HCT116 (cell line): ENCODE measurements at regions not wholly inside any gene's neighbourhood (a gene's known extent, or its start where the extent isn't known, plus 50 kb on each side); places are given as distances from the start of the nearest gene placed in this dataset.

Experiments
- ATAC-seq: fragments of 200-7000 bp; cut with Tn5 transposase; 2 replicates; pipeline ENCODE4 v1.9.1; 2020; ENCODE audit warnings: mild to moderate bottlenecking, moderate library complexity
- BruUV-seq: library from RNA; stranded (reverse); fragments of 400-500 nt; replicated peaks from 2 replicates; lab custom pipeline; 2021; lab: Mats Ljungman, UMichigan
- CTCF ChIA-PET: fragments of 300-600 bp; sonication (Branson Sonifier 250); formaldehyde crosslinking; loops from one replicate; lab custom pipeline; 2021; ENCODE audit warnings: antibody characterized with exemption; lab: Charles Lee
- POLR2A ChIA-PET: fragments of 300-600, 350-600 bp; sonication (Branson Sonifier 250); formaldehyde crosslinking; loops from one replicate; lab custom pipeline; 2021; ENCODE audit warnings: antibody characterized with exemption; lab: Charles Lee
- RAD21 ChIA-PET, 2 experiments: fragments of 300-600 bp; sonication (Branson Sonifier 250); formaldehyde crosslinking; loops; one replicate each; lab custom pipeline; 2023; ENCODE audit warnings: low total read pairs in 2 of 2; ENCODE audit not compliant: uncharacterized antibody in 2 of 2, unreplicated experiment in 2 of 2, low non-redundant PET in 1 of 2; lab: Charles Lee
- DNase-seq: peaks from one replicate; pipeline ENCODE4 v3.0.0-alpha.2; 2010; ENCODE audit warnings: low read depth, low spot score
- H2AFZ ChIP-seq: fragments of 200-600 bp; shearing (Covaris generic), sonication (generic); 2 replicates; pipeline ENCODE4 v1.6.1; 2017; ENCODE audit warnings: low read depth, mixed run types, mixed read lengths, antibody characterized with exemption, low read length; ENCODE audit not compliant: poor library complexity, severe bottlenecking
- H3K27ac ChIP-seq: 2 replicates; pipeline ENCODE4 v1.5.1; 2012; ENCODE audit warnings: low read depth, low read length
- H3K27me3 ChIP-seq: fragments of 200-600 bp; sonication (generic); 2 replicates; pipeline ENCODE4 v1.6.1; 2016; ENCODE audit warnings: mixed run types, low read length, mixed read lengths; ENCODE audit not compliant: insufficient read depth
- H3K36me3 ChIP-seq, 2 experiments: fragments of 200-500 bp in 1 of 2; fragments of 200-600 bp in 1 of 2; sonication (Bioruptor generic) in 1 of 2; sonication (generic) in 1 of 2; 2 replicates each; pipeline versions ENCODE4 v1.5.1 to v1.6.1; 2014 to 2016; ENCODE audit warnings: low read length in 2 of 2, inconsistent platforms in 1 of 2, mixed read lengths in 1 of 2, mixed run types in 1 of 2; ENCODE audit not compliant: insufficient read depth in 2 of 2, control insufficient read depth in 1 of 2
- H3K4me1 ChIP-seq, 2 experiments: fragments of 200-600 bp in 1 of 2; sonication (generic) in 1 of 2; 2 replicates each; pipeline versions ENCODE4 v1.5.1 to v1.6.1; 2012 to 2017; ENCODE audit warnings: low read length in 2 of 2, inconsistent platforms in 1 of 2, mild to moderate bottlenecking in 1 of 2, mixed read lengths in 1 of 2, mixed run types in 1 of 2, moderate library complexity in 1 of 2; ENCODE audit not compliant: insufficient read depth in 2 of 2, control insufficient read depth in 1 of 2
- H3K4me2 ChIP-seq: fragments of 200-600 bp; sonication (generic); 2 replicates; pipeline ENCODE4 v1.6.1; 2017; ENCODE audit warnings: mixed run types, low read length, mixed read lengths
- H3K4me3 ChIP-seq, 2 experiments: fragments of 200-600 bp in 1 of 2; sonication (generic) in 1 of 2; replicated peaks in 1 of 2; 2 replicates each; pipeline ENCODE4 v1.5.1; 2011 to 2016; ENCODE audit warnings: low read length in 2 of 2, control low read depth in 1 of 2, low read depth in 1 of 2, mild to moderate bottlenecking in 1 of 2, mixed read lengths in 1 of 2, mixed run types in 1 of 2
- H3K79me2 ChIP-seq: fragments of 200-600 bp; sonication (generic); 2 replicates; pipeline ENCODE4 v1.6.1; 2017; ENCODE audit warnings: mild to moderate bottlenecking, mixed run types, low read length, moderate library complexity, mixed read lengths; ENCODE audit not compliant: insufficient read depth
- H3K9ac ChIP-seq: fragments of 200-600 bp; sonication (generic); 2 replicates; pipeline ENCODE4 v1.6.1; 2016; ENCODE audit warnings: low read length, mixed read lengths
- H3K9me2 ChIP-seq: fragments of 200-600 bp; sonication (generic), shearing (Covaris generic); 2 replicates; pipeline ENCODE4 v1.6.1; 2017; ENCODE audit warnings: mixed run types, mild to moderate bottlenecking, moderate library complexity; ENCODE audit not compliant: insufficient read depth
- H3K9me3 ChIP-seq, 2 experiments: fragments of 200-500 bp in 1 of 2; fragments of 200-600 bp in 1 of 2; sonication (Bioruptor generic) in 1 of 2; sonication (generic) in 1 of 2; 2 replicates each; pipeline ENCODE4 v1.6.1; 2014 to 2017; ENCODE audit warnings: low read length in 2 of 2, mixed read lengths in 2 of 2, inconsistent platforms in 1 of 2, low read depth in 1 of 2, mild to moderate bottlenecking in 1 of 2, mixed run types in 1 of 2, moderate library complexity in 1 of 2; ENCODE audit not compliant: control insufficient read depth in 1 of 2, insufficient read depth in 1 of 2
- H4K20me1 ChIP-seq: fragments of 200-600 bp; sonication (generic), shearing (Covaris generic); 2 replicates; pipeline ENCODE4 v1.6.1; 2017; ENCODE audit warnings: mixed run types, mild to moderate bottlenecking, moderate library complexity; ENCODE audit not compliant: insufficient read depth
- CBX3 ChIP-seq: IDR thresholded peaks from 2 replicates; pipeline ENCODE4 v1.6.1; 2012; ENCODE audit warnings: low read depth
- ELF1 ChIP-seq: IDR thresholded peaks from 2 replicates; pipeline ENCODE4 v1.6.1; 2012; ENCODE audit warnings: low read depth, borderline replicate concordance
- EZH2phosphoT487 ChIP-seq: fragments of 200-600 bp; IDR thresholded peaks from 2 replicates; pipeline ENCODE4 v1.6.1; 2018; ENCODE audit warnings: antibody characterized with exemption, borderline replicate concordance
- FOSL1 ChIP-seq: IDR thresholded peaks from 2 replicates; pipeline ENCODE4 v1.6.1; 2012; ENCODE audit warnings: low read depth
- JUND ChIP-seq: IDR thresholded peaks from 2 replicates; pipeline ENCODE4 v1.6.1; 2012
- POLR2A ChIP-seq: IDR thresholded peaks from 2 replicates; pipeline ENCODE4 v1.7.0; 2011; ENCODE audit warnings: borderline replicate concordance; ENCODE audit not compliant: insufficient read depth, insufficient read length; ENCODE audit errors: extremely low read depth
- POLR2AphosphoS5 ChIP-seq: IDR thresholded peaks from 2 replicates; pipeline ENCODE4 v1.6.1; 2011; ENCODE audit warnings: mild to moderate bottlenecking, low read depth, low read length, moderate library complexity
- REST ChIP-seq: IDR thresholded peaks from 2 replicates; pipeline ENCODE4 v1.6.1; 2012; ENCODE audit warnings: low read depth
- SIN3A ChIP-seq: IDR thresholded peaks from 2 replicates; pipeline ENCODE4 v1.6.1; 2012; ENCODE audit warnings: low read depth
- SP1 ChIP-seq: IDR thresholded peaks from 2 replicates; pipeline ENCODE4 v1.6.1; 2012; ENCODE audit warnings: low read depth
- intact Hi-C: fragments of 100-400 bp; cut with micrococcal nuclease; formaldehyde crosslinking; loops from 2 replicates; pipeline ENCODE4 v1.10.0; 2022
- TF ChIP-seq, protein P1 (sequence below): IDR thresholded peaks from 2 replicates; pipeline ENCODE4 v1.6.1; 2012
- TF ChIP-seq, protein P2 (sequence below), 3 experiments: fragments of 200-600 bp in 1 of 3; sonication (generic) in 1 of 3; IDR thresholded peaks in 2 of 3; conservative IDR thresholded peaks in 1 of 3; 2 replicates each; pipeline ENCODE4 v1.5.1; 2012 to 2017; ENCODE audit warnings: low read depth in 2 of 3, low read length in 2 of 3, antibody characterized with exemption in 1 of 3, borderline replicate concordance in 1 of 3, control low read depth in 1 of 3, mild to moderate bottlenecking in 1 of 3, mixed read lengths in 1 of 3, mixed run types in 1 of 3, moderate library complexity in 1 of 3; ENCODE audit not compliant: insufficient read depth in 1 of 3

GRCh38 chr1:53381790-53382401 is 54.0 kb upstream of the LRP8 start:
- TF ChIP-seq JUND (peak; percentile 53), SP1 (peak; percentile 39), POLR2A (no peak), FOSL1 (peak; percentile 82), SIN3A (no peak; the same call in 1 of the 2 replicates), POLR2AphosphoS5 (no peak), CBX3 (peak; percentile 61; the same call in 1 of the 2 replicates)
- TF ChIP-seq, protein P1, sequence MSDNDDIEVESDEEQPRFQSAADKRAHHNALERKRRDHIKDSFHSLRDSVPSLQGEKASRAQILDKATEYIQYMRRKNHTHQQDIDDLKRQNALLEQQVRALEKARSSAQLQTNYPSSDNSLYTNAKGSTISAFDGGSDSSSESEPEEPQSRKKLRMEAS: 0 out of 2 replicates have a peak, but pooled peaks have one; percentile 37
- H2AFZ ChIP-seq: peak overlapping the region; percentile 94
- H3K9me2 ChIP-seq: no peaks in the 10 kb centered on the region
- H3K79me2 ChIP-seq: no peaks in the 10 kb centered on the region
- no peaks in the 10 kb centered on the region for H4K20me1 ChIP-seq
- no peaks in the 10 kb centered on the region for H3K9me3 ChIP-seq
- H3K4me3 ChIP-seq: peak overlapping the region in 1 of 2 experiments; percentile 39; a peak in 3 of 4 replicates
- ChIA-PET RAD21 (no interaction called here), CTCF (interaction anchor here (1.1 kb wide), 1 partner anchor 12 kb away, joined by 4 read pairs; no protein-coding TSS in a partner anchor), POLR2A (interaction anchor here (0.9 kb wide), 1 partner anchor 11 kb away, joined by 3 read pairs; no protein-coding TSS in a partner anchor)
- ATAC-seq: peak; percentile 82
- peak; percentile 33 for DNase-seq
- no peak overlapping the region for H3K27ac ChIP-seq
- H3K36me3 ChIP-seq: no peaks in the 10 kb centered on the region
- H3K27me3 ChIP-seq: no peaks in the 10 kb centered on the region
- peaks cover 6 to 24% of the 10 kb centered on the region in 2 experiments; a peak in 3 of 4 replicates for H3K4me1 ChIP-seq
- intact Hi-C loops: loop anchor here (5.0 kb wide), 1 partner anchor 55 kb away; the partner anchor contains the start of gene LRP8
- H3K4me2 ChIP-seq: peak overlapping the region; percentile 76
- peak overlapping the region; percentile 32 for H3K9ac ChIP-seq
- BruUV-seq: no TSS peak

- ChIA-PET CTCF (no interaction called here), RAD21 (no interaction called here), POLR2A (no interaction called here)
- Histone ChIP-seq H3K27me3 (no peaks in the 10 kb centered on the region), H3K79me2 (no peaks in the 10 kb centered on the region), H3K27ac (no peak overlapping the region), H3K36me3 (no peaks in the 10 kb centered on the region), H3K4me2 (no peak overlapping the region), H3K4me3 (no peak overlapping the region), H3K9me2 (no peaks in the 10 kb centered on the region), H3K4me1 (peaks cover 6 to 24% of the 10 kb centered on the region in 2 experiments; a peak in 3 of 4 replicates), H2AFZ (no peak overlapping the region), H3K9me3 (no peaks in the 10 kb centered on the region), H4K20me1 (no peaks in the 10 kb centered on the region), H3K9ac (no peak overlapping the region)
- no peak for DNase-seq
- no peak for ATAC-seq
- intact Hi-C loops: loop anchor here (5.0 kb wide), 1 partner anchor 56 kb away; the partner anchor contains the start of gene LRP8
- no TSS peak for BruUV-seq
- TF ChIP-seq ELF1: no peak
- TF ChIP-seq, protein P1: no peak
- no peak for TF ChIP-seq FOSL1
- TF ChIP-seq EZH2phosphoT487: no peak
- TF ChIP-seq, protein P2, sequence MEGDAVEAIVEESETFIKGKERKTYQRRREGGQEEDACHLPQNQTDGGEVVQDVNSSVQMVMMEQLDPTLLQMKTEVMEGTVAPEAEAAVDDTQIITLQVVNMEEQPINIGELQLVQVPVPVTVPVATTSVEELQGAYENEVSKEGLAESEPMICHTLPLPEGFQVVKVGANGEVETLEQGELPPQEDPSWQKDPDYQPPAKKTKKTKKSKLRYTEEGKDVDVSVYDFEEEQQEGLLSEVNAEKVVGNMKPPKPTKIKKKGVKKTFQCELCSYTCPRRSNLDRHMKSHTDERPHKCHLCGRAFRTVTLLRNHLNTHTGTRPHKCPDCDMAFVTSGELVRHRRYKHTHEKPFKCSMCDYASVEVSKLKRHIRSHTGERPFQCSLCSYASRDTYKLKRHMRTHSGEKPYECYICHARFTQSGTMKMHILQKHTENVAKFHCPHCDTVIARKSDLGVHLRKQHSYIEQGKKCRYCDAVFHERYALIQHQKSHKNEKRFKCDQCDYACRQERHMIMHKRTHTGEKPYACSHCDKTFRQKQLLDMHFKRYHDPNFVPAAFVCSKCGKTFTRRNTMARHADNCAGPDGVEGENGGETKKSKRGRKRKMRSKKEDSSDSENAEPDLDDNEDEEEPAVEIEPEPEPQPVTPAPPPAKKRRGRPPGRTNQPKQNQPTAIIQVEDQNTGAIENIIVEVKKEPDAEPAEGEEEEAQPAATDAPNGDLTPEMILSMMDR (IDR thresholded peaks at IDR 0.05 in 2 of 3, conservative IDR thresholded peaks at IDR 0.05 in 1 of 3; ENCODE audit: borderline replicate concordance in 1 of 3, insufficient read depth in 1 of 3, low read depth in 2 of 3, low read length in 2 of 3): no peak
- no peak for TF ChIP-seq REST
These were observed 55.4 kb upstream of the LRP8 start for GRCh38 chr1:53383136-53383870.
